Smooth muscle cell (in vitro differentiated cells): ENCODE measurements at regions not wholly inside any gene's neighbourhood (a gene's known extent, or its start where the extent isn't known, plus 50 kb on each side); places are given as distances from the start of the nearest gene placed in this dataset.

Experiments used
- DNase-seq: peaks from one replicate; lab custom pipeline; 2025; ENCODE audit not compliant: unreplicated experiment; lab: John Stamatoyannopoulos, UW
- H2AFZ ChIP-seq: fragments of 200-600 bp; sonication (generic); 2 replicates; pipeline ENCODE4 v1.6.0; 2016; ENCODE audit warnings: antibody characterized with exemption, low read depth, mild to moderate bottlenecking
- H3F3A ChIP-seq: fragments of 200-600 bp; sonication (generic); 2 replicates; pipeline ENCODE4 v1.6.0; 2017; ENCODE audit warnings: antibody characterized with exemption, low read depth
- H3K27ac ChIP-seq: fragments of 200-600 bp; sonication (generic); 2 replicates; pipeline ENCODE4 v1.5.1; 2016; ENCODE audit warnings: low read depth, mild to moderate bottlenecking
- H3K27me3 ChIP-seq: fragments of 200-600 bp; sonication (generic); 2 replicates; pipeline ENCODE4 v1.6.1; 2016; ENCODE audit warnings: low read depth, mild to moderate bottlenecking
- H3K36me3 ChIP-seq: fragments of 200-600 bp; sonication (generic); 2 replicates; pipeline ENCODE4 v1.5.1; 2016; ENCODE audit warnings: low read depth
- H3K4me1 ChIP-seq: fragments of 200-600 bp; sonication (generic); 2 replicates; pipeline ENCODE4 v1.5.1; 2016; ENCODE audit warnings: low read depth
- H3K4me2 ChIP-seq: fragments of 200-600 bp; sonication (generic); 2 replicates; pipeline ENCODE4 v1.6.0; 2016; ENCODE audit warnings: mild to moderate bottlenecking
- H3K4me3 ChIP-seq: fragments of 200-600 bp; sonication (generic); 2 replicates; pipeline ENCODE4 v1.5.1; 2016; ENCODE audit warnings: mild to moderate bottlenecking
- H3K79me2 ChIP-seq: fragments of 200-600 bp; sonication (generic); 2 replicates; pipeline ENCODE4 v1.6.0; 2016; ENCODE audit warnings: low read depth, mild to moderate bottlenecking
- H3K9ac ChIP-seq: fragments of 200-600 bp; sonication (generic); 2 replicates; pipeline ENCODE4 v1.6.0; 2016; ENCODE audit warnings: low read depth
- H3K9me3 ChIP-seq: fragments of 200-600 bp; sonication (generic); replicated peaks from 2 replicates; pipeline ENCODE4 v1.5.1; 2016; ENCODE audit warnings: low read depth
- H4K20me1 ChIP-seq: fragments of 200-600 bp; sonication (generic); 2 replicates; pipeline ENCODE4 v1.6.0; 2016; ENCODE audit warnings: low read depth
- WGBS: methylation state at CpG from one replicate; pipeline ENCODE4 v1.1.7; 2016; ENCODE audit warnings: low lambda C conversion rate; 5-methylcytosine and 5-hydroxymethylcytosine counted together
- TF ChIP-seq, protein P1 (sequence below): fragments of 200-600 bp; sonication (generic); IDR thresholded peaks from 2 replicates; pipeline ENCODE4 v1.5.1; 2017; ENCODE audit warnings: borderline replicate concordance, mild to moderate bottlenecking, antibody characterized with exemption; ENCODE audit not compliant: insufficient read depth, poor library complexity, severe bottlenecking

- Histone ChIP-seq H2AFZ (no peak overlapping the region), H3K27me3 (no peaks in the 10 kb centered on the region), H3K4me3 (no peak overlapping the region), H3K9me3 (no peaks in the 10 kb centered on the region), H3K4me2 (peak overlapping the region; percentile 53), H3K27ac (peak overlapping the region; percentile 74), H3K4me1 (peaks cover 20% of the 10 kb centered on the region), H3K9ac (peak overlapping the region; percentile 28), H3F3A (peaks cover 10% of the 10 kb centered on the region), H3K36me3 (no peaks in the 10 kb centered on the region), H3K79me2 (no peaks in the 10 kb centered on the region), H4K20me1 (no peaks in the 10 kb centered on the region)
- DNase-seq = no peak
- WGBS = 96% methylated on average over 19 of the region's 19 CpGs
- TF ChIP-seq, protein P1, sequence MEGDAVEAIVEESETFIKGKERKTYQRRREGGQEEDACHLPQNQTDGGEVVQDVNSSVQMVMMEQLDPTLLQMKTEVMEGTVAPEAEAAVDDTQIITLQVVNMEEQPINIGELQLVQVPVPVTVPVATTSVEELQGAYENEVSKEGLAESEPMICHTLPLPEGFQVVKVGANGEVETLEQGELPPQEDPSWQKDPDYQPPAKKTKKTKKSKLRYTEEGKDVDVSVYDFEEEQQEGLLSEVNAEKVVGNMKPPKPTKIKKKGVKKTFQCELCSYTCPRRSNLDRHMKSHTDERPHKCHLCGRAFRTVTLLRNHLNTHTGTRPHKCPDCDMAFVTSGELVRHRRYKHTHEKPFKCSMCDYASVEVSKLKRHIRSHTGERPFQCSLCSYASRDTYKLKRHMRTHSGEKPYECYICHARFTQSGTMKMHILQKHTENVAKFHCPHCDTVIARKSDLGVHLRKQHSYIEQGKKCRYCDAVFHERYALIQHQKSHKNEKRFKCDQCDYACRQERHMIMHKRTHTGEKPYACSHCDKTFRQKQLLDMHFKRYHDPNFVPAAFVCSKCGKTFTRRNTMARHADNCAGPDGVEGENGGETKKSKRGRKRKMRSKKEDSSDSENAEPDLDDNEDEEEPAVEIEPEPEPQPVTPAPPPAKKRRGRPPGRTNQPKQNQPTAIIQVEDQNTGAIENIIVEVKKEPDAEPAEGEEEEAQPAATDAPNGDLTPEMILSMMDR = no peak
Measured at GRCh38 chr16:88299751-88300462, 82.9 kb upstream of the ZNF469 start.

- Histone ChIP-seq H4K20me1 (no peaks in the 10 kb centered on the region), H3K4me1 (peaks cover 22% of the 10 kb centered on the region), H3K9ac (no peak overlapping the region), H3K4me3 (no peak overlapping the region), H3K4me2 (no peak overlapping the region), H2AFZ (no peak overlapping the region), H3K79me2 (no peaks in the 10 kb centered on the region), H3F3A (peaks cover 15% of the 10 kb centered on the region), H3K27me3 (no peaks in the 10 kb centered on the region), H3K9me3 (no peaks in the 10 kb centered on the region), H3K27ac (no peak overlapping the region), H3K36me3 (no peaks in the 10 kb centered on the region)
- TF ChIP-seq, protein P1 = no peak
- WGBS = 95% methylated on average over 12 of the region's 12 CpGs
- DNase-seq = no peak
Measured at GRCh38 chr16:88300463-88300835, 82.3 kb upstream of the ZNF469 start.

DNA sequence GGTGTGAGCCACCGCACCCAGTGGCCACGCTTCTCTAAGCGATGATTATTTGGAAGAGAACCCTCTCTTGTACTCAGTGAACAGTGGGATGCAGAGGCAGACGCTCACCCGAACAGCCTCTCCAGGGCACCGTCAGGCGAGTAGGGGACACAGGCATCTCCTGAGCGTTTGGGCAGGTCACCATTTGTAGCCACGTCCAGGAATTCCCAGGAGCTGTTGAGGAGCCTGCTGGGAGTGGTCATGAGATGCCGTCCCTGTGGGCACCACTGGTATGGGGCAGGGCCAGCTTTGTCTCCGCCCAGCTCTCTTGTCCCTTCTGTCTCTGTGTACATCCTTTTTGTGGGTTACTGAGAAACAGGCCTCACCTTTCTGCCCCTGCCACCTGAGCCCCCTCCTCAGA, 81.3 kb upstream of the ZNF469 start:
- WGBS = 95% methylated on average over 11 of the region's 11 CpGs
- no peaks in the 10 kb centered on the region for H3K36me3 ChIP-seq
- no peak overlapping the region for H2AFZ ChIP-seq
- H4K20me1 ChIP-seq = no peaks in the 10 kb centered on the region
- no peaks in the 10 kb centered on the region for H3K27me3 ChIP-seq
- H3K4me3 ChIP-seq = no peak overlapping the region
- H3K79me2 ChIP-seq = no peaks in the 10 kb centered on the region
- H3K9me3 ChIP-seq = no peaks in the 10 kb centered on the region
- DNase-seq = no peak
- TF ChIP-seq, protein P1 = no peak
- H3K4me1 ChIP-seq = peaks cover 22% of the 10 kb centered on the region
- no peak overlapping the region for H3K9ac ChIP-seq
- H3K27ac ChIP-seq = no peak overlapping the region
- H3K4me2 ChIP-seq = no peak overlapping the region
- peaks cover 25% of the 10 kb centered on the region for H3F3A ChIP-seq

DNA sequence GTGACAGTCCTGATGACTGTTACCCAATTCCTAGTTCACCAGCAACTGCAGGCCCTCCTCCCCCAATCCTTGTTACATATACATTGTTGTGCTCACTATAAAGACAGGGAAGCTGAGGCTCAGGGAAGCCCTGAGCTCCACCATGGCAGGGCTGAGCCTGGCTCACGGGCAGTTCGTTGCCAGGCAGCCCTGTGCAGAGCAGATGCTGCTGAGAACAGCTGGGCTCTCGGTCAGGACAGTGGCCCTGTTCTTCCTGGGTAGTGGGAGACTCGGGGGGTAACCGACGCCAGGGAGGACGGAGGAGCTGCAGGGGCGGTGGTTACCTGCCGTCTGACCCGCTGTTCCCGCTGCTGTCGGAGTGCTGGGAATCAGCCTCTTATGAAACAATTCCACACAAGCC, 80.9 kb upstream of the ZNF469 start:
- TF ChIP-seq, protein P1 = no peak
- Histone ChIP-seq H3K9ac (no peak overlapping the region), H3K4me2 (no peak overlapping the region)

More for the DNA sequence above, 80.9 kb upstream of the ZNF469 start:
- Histone ChIP-seq H3K27ac (no peak overlapping the region), H3K27me3 (no peaks in the 10 kb centered on the region), H3K4me1 (peaks cover 22% of the 10 kb centered on the region), H2AFZ (no peak overlapping the region), H3K9me3 (no peaks in the 10 kb centered on the region), H4K20me1 (no peaks in the 10 kb centered on the region), H3K79me2 (no peaks in the 10 kb centered on the region), H3K4me3 (no peak overlapping the region), H3F3A (peaks cover 27% of the 10 kb centered on the region), H3K36me3 (no peaks in the 10 kb centered on the region)
- no peak for DNase-seq
- WGBS = 96% methylated on average over 12 of the region's 12 CpGs
